ENCODE measurements at regions not wholly inside any gene's neighbourhood (a gene's known extent, or its start where the extent isn't known, plus 50 kb on each side); places are given as distances from the start of the nearest gene placed in this dataset.

DNA sequence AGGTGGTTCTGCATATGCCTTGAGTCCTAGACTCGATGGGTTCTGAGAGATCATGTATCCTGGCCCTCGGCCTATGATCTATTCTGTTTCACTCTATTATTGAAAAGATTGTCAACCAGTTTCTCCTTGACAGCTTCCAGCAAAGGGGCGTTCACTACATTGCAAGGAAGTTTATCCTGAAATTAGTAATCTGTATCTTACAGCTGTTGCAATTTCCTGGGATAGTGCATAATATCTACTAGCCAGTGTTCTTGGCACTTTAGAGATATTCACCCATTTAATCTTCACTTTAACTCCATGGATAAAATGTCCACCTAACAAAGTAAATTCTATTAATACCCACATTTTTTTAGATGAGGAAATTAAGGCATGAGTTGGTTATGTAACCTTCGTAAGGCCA, 203.6 kb downstream of the TGFB2 start:
- Histone ChIP-seq H3K4me1 (ENCODE audit: control insufficient read depth, insufficient read depth, low read length) (no peaks in the 10 kb centered on the region; the same call in 1 of the 2 replicates), H3K36me3 (ENCODE audit: control insufficient read depth, insufficient read depth, low read length) (no peaks in the 10 kb centered on the region), H3K9ac (ENCODE audit: low read depth, low read length) (no peak overlapping the region), H3K4me3 (ENCODE audit: low read depth, low read length) (no peak overlapping the region), H3K27ac (ENCODE audit: low read depth, low read length) (no peak overlapping the region), H3K27me3 (ENCODE audit: control insufficient read depth, insufficient read depth, low read length) (no peaks in the 10 kb centered on the region), H3K9me3 (ENCODE audit: control insufficient read depth, insufficient read depth, low read length) (no peaks in the 10 kb centered on the region)

DNA sequence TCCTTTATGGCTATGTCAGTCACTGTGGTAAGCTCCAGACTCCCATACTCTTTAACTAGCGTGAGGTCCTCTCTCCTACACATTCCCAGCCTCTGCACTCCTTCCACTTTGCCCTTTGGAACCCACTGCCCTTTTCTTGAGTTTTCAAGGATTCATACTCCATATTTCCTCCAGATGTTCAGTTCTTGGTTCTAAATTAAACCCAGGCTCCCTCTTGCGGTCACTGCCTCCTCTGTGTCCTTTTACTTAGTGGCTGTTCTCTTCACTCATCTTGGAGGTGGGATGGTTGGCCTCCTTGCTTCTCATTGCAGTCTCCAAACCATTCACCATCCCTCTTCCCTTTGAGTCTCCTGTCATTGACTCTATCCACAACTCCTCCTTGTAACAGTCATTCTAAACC, 208.1 kb downstream of the TGFB2 start:
- Histone ChIP-seq H3K27ac (ENCODE audit: low read depth, low read length) (no peak overlapping the region), H3K4me3 (ENCODE audit: low read depth, low read length) (no peak overlapping the region), H3K9me3 (ENCODE audit: control insufficient read depth, insufficient read depth, low read length) (no peaks in the 10 kb centered on the region), H3K4me1 (ENCODE audit: control insufficient read depth, insufficient read depth, low read length) (peaks cover 4% of the 10 kb centered on the region; the same call in 1 of the 2 replicates), H3K9ac (ENCODE audit: low read depth, low read length) (no peak overlapping the region), H3K36me3 (ENCODE audit: control insufficient read depth, insufficient read depth, low read length) (no peaks in the 10 kb centered on the region), H3K27me3 (ENCODE audit: control insufficient read depth, insufficient read depth, low read length) (no peaks in the 10 kb centered on the region)

DNA sequence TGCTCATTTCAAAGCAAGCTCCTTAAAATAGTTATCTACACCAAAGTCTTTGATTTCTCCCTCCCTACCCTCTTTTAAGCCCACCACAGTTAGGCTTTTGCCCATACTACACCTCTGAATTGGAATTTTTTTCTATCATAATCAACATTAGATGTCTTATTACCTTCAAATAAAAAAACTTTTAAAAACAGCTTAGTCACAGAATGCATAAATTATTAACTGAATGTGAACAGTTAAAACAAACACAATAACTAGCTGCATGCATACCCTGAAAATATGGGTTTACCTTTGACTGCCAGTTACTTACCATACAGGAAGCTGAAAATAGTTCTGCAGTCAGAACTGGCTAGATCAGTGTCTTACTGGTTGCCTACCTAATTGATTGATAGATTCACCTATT, 210.9 kb downstream of the TGFB2 start:
- Histone ChIP-seq H3K27ac (ENCODE audit: low read depth, low read length) (no peak overlapping the region), H3K9ac (ENCODE audit: low read depth, low read length) (no peak overlapping the region), H3K27me3 (ENCODE audit: control insufficient read depth, insufficient read depth, low read length) (no peaks in the 10 kb centered on the region), H3K4me3 (ENCODE audit: low read depth, low read length) (no peak overlapping the region), H3K36me3 (ENCODE audit: control insufficient read depth, insufficient read depth, low read length) (no peaks in the 10 kb centered on the region), H3K9me3 (ENCODE audit: control insufficient read depth, insufficient read depth, low read length) (no peaks in the 10 kb centered on the region), H3K4me1 (ENCODE audit: control insufficient read depth, insufficient read depth, low read length) (peaks cover 4% of the 10 kb centered on the region; the same call in 1 of the 2 replicates)

DNA sequence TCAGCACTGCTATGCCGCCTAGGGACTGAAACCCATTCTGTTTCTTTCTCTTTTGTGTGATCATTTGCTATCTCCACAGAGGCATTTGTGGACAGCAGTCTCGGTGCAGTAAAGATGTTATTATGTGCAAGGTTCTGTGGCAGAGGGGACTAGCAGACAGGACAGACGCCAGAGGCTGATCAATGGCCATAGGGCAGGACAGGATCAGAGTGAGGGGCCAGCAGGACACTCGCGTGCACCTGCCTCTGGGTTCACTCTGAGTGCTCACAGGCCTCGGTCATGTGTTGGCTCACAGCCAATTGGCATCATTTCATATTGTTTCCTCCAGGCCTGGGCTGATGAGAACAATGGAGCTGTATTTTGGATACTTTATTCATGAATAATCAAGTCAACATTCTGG, 212.6 kb downstream of the TGFB2 start:
- no peaks in the 10 kb centered on the region for H3K27me3 ChIP-seq (ENCODE audit: control insufficient read depth, insufficient read depth, low read length)
- no peaks in the 10 kb centered on the region for H3K36me3 ChIP-seq (ENCODE audit: control insufficient read depth, insufficient read depth, low read length)
- no peak overlapping the region for H3K27ac ChIP-seq (ENCODE audit: low read depth, low read length)
- H3K9me3 ChIP-seq (ENCODE audit: control insufficient read depth, insufficient read depth, low read length), result no peaks in the 10 kb centered on the region
- H3K4me1 ChIP-seq (ENCODE audit: control insufficient read depth, insufficient read depth, low read length), result 0 out of 2 replicates have a peak, but pooled peaks cover 4% of the 10 kb centered on the region
- no peak overlapping the region for H3K4me3 ChIP-seq (ENCODE audit: low read depth, low read length)
- no peak overlapping the region for H3K9ac ChIP-seq (ENCODE audit: low read depth, low read length)

DNA sequence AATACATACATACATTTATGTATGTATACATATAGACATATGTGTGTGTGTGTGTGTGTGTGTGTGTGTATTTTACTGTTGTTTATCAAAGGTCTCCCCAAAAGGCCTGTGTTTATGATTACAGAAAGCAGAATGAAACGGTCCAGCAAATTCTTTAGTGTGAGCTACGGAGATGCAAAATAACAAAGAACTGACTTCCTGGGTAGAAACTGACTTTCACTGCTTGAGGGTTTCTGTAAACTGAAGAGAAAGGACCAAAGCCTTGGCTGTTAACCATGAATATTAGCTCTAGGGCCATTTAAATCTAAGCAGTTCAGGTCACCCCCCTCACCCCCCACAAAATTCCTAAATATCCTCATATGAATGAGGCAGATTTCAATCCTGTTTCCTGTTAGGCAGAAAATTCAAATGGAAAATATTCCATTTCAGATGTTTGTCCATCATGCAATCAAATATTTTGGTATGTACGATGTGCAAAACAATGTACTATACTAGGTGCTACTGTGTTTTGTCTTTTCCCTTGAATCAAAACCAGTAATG, 213.2 kb downstream of the TGFB2 start:
- Histone ChIP-seq H3K27me3 (ENCODE audit: control insufficient read depth, insufficient read depth, low read length) (no peaks in the 10 kb centered on the region), H3K9ac (ENCODE audit: low read depth, low read length) (no peak overlapping the region), H3K4me3 (ENCODE audit: low read depth, low read length) (no peak overlapping the region), H3K4me1 (ENCODE audit: control insufficient read depth, insufficient read depth, low read length) (0 out of 2 replicates have a peak, but pooled peaks cover 4% of the 10 kb centered on the region), H3K27ac (ENCODE audit: low read depth, low read length) (no peak overlapping the region), H3K9me3 (ENCODE audit: control insufficient read depth, insufficient read depth, low read length) (no peaks in the 10 kb centered on the region), H3K36me3 (ENCODE audit: control insufficient read depth, insufficient read depth, low read length) (no peaks in the 10 kb centered on the region)

DNA sequence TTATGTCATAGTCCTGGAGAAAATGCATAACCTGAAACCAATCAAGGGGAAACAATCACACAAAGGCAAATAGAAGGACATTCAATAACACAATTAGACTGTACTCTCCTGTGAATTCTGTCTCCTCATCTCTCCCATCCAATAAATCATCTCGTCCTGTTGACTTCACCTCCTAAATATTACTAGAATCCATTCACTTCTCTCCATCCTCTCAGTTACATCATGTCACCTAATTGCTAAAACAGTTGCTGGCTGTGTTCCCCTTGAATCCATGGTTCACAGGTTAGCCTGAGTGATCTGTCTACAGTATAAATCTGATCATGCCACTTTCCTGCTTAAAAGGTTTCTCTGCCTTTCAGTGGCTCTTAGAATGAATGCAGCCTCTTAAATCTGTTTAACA, 220.2 kb downstream of the TGFB2 start:
- Histone ChIP-seq H3K9me3 (ENCODE audit: control insufficient read depth, insufficient read depth, low read length) (no peaks in the 10 kb centered on the region), H3K27ac (ENCODE audit: low read depth, low read length) (no peak overlapping the region), H3K27me3 (ENCODE audit: control insufficient read depth, insufficient read depth, low read length) (no peaks in the 10 kb centered on the region), H3K4me1 (ENCODE audit: control insufficient read depth, insufficient read depth, low read length) (0 out of 2 replicates have a peak, but pooled peaks cover 4% of the 10 kb centered on the region), H3K9ac (ENCODE audit: low read depth, low read length) (no peak overlapping the region), H3K36me3 (ENCODE audit: control insufficient read depth, insufficient read depth, low read length) (no peaks in the 10 kb centered on the region), H3K4me3 (ENCODE audit: low read depth, low read length) (no peak overlapping the region)

DNA sequence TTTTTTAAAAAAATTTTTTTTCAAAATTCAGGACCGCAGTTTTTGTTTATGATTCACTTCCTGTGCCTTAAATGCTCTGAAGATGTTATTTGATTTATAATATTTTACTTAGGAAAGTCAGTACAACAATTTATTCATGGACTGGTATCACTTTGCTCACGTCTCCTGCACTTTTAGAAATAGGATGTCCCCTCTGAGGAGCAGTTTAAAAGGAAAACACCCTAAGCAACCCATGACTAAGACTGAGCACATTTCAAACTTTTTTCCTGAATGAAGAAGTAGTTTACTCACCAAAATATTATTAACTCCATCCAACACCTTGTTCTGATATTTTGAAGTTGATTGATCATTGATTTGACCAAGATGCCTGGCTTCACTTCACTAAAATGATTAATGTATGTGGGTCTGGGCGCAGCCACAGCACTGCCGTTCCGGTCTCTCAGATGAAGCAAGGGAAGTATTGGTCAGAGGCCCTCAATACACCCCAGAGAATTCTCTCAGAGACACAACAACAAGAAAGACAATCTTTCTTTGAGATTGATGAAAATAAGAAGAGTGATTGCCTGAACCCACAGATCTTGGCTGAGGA, 223.9 kb downstream of the TGFB2 start:
- no peaks in the 10 kb centered on the region for H3K9me3 ChIP-seq (ENCODE audit: control insufficient read depth, insufficient read depth, low read length)
- peaks cover 12% of the 10 kb centered on the region; the same call in 1 of the 2 replicates for H3K4me1 ChIP-seq (ENCODE audit: control insufficient read depth, insufficient read depth, low read length)
- no peak overlapping the region for H3K9ac ChIP-seq (ENCODE audit: low read depth, low read length)
- H3K27me3 ChIP-seq (ENCODE audit: control insufficient read depth, insufficient read depth, low read length), result no peaks in the 10 kb centered on the region
- no peaks in the 10 kb centered on the region for H3K36me3 ChIP-seq (ENCODE audit: control insufficient read depth, insufficient read depth, low read length)
- no peak overlapping the region for H3K27ac ChIP-seq (ENCODE audit: low read depth, low read length)
- H3K4me3 ChIP-seq (ENCODE audit: low read depth, low read length), result no peak overlapping the region

DNA sequence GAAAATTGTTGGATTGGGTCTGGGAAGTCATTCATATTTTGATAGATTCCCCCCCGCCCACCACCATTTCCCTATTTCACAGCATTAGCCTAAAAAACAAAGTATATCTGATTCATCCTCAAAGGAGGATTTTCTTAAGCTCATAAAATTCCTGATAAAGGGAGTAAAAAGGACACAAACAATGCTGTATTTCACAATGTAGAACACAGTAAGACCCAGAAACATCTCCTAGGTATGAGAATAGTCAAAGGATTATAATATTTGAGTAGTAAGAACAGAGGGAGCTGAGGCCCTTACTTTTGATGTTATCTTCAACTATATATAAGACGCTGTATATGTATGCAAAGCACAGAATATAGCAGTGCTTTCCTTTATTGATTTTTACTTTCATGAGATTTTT, 225.3 kb downstream of the TGFB2 start:
- H3K4me1 ChIP-seq (ENCODE audit: control insufficient read depth, insufficient read depth, low read length), result peaks cover 9% of the 10 kb centered on the region; the same call in 1 of the 2 replicates
- H3K27me3 ChIP-seq (ENCODE audit: control insufficient read depth, insufficient read depth, low read length), result no peaks in the 10 kb centered on the region
- no peaks in the 10 kb centered on the region for H3K36me3 ChIP-seq (ENCODE audit: control insufficient read depth, insufficient read depth, low read length)
- H3K27ac ChIP-seq (ENCODE audit: low read depth, low read length), result no peak overlapping the region
- no peaks in the 10 kb centered on the region for H3K9me3 ChIP-seq (ENCODE audit: control insufficient read depth, insufficient read depth, low read length)
- H3K4me3 ChIP-seq (ENCODE audit: low read depth, low read length), result no peak overlapping the region
- H3K9ac ChIP-seq (ENCODE audit: low read depth, low read length), result no peak overlapping the region

DNA sequence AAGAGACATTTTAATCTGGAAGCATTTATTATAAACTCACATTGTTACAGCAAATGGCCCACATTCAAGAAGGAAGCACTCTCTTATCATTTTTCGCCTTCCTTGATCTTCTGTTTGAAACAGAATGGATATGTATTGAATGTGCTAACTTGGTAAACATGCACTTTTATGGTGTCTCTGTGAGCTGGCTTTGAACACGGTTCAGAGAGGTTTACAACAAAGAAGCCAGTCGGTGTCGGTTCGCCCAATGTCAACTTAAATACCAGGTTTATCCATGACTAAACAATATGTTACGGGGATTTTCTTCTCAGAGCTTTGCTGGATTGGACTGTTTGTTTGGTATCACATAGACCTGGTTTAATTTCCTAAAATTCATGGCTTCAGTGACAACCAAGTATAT, 226.4 kb downstream of the TGFB2 start:
- Histone ChIP-seq H3K4me1 (ENCODE audit: control insufficient read depth, insufficient read depth, low read length) (peaks cover 8% of the 10 kb centered on the region; the same call in 1 of the 2 replicates), H3K27me3 (ENCODE audit: control insufficient read depth, insufficient read depth, low read length) (no peaks in the 10 kb centered on the region), H3K4me3 (ENCODE audit: low read depth, low read length) (no peak overlapping the region), H3K27ac (ENCODE audit: low read depth, low read length) (no peak overlapping the region), H3K9ac (ENCODE audit: low read depth, low read length) (no peak overlapping the region), H3K9me3 (ENCODE audit: control insufficient read depth, insufficient read depth, low read length) (no peaks in the 10 kb centered on the region), H3K36me3 (ENCODE audit: control insufficient read depth, insufficient read depth, low read length) (no peaks in the 10 kb centered on the region)

DNA sequence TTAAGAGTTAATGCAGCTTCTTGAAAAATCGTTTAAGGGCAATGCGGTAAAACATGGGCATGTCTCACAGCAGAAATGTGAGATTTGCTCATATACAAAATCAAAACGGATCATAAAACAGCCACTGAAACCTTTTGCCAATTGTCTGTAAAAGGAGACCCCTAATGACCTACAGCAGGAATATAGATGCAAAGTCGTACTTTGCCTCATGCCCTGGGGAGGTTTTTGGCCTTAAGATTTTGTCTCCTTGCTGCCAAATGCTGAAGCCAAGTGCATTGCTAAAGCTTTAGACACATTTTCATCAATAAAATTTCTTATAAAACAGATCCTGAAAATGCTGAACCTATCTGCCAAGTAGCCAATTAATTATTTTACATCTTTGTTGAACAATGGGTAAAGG, 226.9 kb downstream of the TGFB2 start:
- H3K36me3 ChIP-seq (ENCODE audit: control insufficient read depth, insufficient read depth, low read length), result no peaks in the 10 kb centered on the region
- no peaks in the 10 kb centered on the region for H3K9me3 ChIP-seq (ENCODE audit: control insufficient read depth, insufficient read depth, low read length)
- peaks cover 8% of the 10 kb centered on the region; the same call in 1 of the 2 replicates for H3K4me1 ChIP-seq (ENCODE audit: control insufficient read depth, insufficient read depth, low read length)
- no peaks in the 10 kb centered on the region for H3K27me3 ChIP-seq (ENCODE audit: control insufficient read depth, insufficient read depth, low read length)
- no peak overlapping the region for H3K27ac ChIP-seq (ENCODE audit: low read depth, low read length)
- H3K9ac ChIP-seq (ENCODE audit: low read depth, low read length), result no peak overlapping the region
- no peak overlapping the region for H3K4me3 ChIP-seq (ENCODE audit: low read depth, low read length)

DNA sequence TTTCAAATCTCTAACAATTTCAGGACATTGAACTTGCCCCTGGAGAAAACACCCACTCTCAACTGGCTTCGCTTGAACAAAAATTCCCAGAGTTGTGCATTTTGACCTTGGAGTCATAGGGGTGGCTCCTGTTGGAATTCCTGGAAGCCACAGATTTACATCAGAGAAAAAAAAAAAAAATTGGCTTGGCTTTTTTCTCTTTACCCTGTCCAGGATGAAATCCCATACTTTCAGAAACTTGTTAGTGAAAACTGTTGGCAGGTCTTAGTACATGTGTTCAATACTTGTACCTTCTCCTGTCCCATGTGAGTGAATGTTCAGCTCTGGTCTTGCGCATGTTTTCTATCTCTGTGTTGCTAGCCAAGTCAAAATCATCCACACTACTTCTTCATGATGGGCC, 228.8 kb downstream of the TGFB2 start:
- Histone ChIP-seq H3K27ac (ENCODE audit: low read depth, low read length) (no peak overlapping the region), H3K27me3 (ENCODE audit: control insufficient read depth, insufficient read depth, low read length) (no peaks in the 10 kb centered on the region), H3K36me3 (ENCODE audit: control insufficient read depth, insufficient read depth, low read length) (no peaks in the 10 kb centered on the region), H3K9me3 (ENCODE audit: control insufficient read depth, insufficient read depth, low read length) (no peaks in the 10 kb centered on the region), H3K9ac (ENCODE audit: low read depth, low read length) (no peak overlapping the region), H3K4me3 (ENCODE audit: low read depth, low read length) (no peak overlapping the region), H3K4me1 (ENCODE audit: control insufficient read depth, insufficient read depth, low read length) (peaks cover 8% of the 10 kb centered on the region; the same call in 1 of the 2 replicates)
